GDM1 (cell line): ENCODE measurements at regions not wholly inside any gene's neighbourhood (a gene's known extent, or its start where the extent isn't known, plus 50 kb on each side); places are given as distances from the start of the nearest gene placed in this dataset.
"Not testable (repeated sequence)": the region's sequence is repeated elsewhere in the genome, so short reads cannot be mapped to it uniquely, and the experiment has no call there.

Experiments used
- DNase-seq: peaks from one replicate; lab custom pipeline; 2025; lab: John Stamatoyannopoulos, UW

DNA sequence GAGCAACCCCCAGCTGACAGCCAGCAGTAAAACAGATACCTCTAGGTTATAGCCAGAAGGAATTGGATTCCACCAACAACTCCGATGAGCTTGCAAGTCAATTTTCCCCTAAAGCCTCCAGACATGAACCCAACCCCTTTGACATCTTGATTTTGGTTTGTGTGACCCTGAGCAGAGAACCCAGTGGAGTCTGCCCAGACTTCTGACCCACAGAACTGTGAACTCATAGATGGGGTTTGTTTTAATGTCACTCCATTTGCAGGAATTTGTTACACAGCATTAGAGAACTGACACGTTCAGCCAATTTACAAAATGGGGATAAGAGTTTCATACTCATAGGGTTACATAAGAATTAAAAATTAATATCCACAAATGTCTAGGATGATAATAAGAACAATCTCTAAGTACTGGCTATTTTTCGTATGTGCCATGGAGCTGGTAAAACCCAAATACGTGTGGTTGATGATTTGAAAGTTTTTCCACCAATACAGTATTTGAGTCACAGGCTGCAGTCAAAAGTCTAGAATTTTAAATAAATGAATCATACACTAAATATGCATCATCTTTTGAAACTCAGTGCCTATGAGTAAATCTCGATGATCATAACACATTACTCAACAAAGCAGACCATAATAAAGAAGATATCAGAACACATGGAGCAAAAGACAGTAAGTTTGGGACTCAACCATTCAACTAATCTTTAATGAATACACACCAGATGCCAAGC lies 380.0 kb downstream of the ANAPC1 start:
- not testable (repeated sequence) for DNase-seq

- not testable (repeated sequence) for DNase-seq
Measured at GRCh38 chr2:111504571-111504942, 379.4 kb downstream of the ANAPC1 start.

DNA sequence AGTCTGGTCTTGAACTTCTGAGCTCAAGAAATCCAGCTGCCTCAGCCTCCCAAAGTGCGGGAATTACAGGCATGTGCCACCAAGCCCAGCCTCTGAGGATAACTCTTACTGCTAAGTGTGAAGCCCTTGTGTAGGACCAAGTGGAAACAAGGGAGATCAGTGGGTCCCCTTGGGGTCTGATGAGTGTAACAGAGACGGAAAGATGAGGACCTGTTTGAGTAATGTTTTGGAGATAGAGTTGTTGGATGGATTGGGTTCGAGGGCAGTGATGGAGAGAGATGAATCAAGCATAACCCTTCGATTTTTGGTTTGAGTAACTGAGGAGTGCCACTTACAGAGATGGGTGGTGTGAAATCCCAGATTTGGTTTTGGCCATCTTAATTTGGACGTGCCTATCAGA lies 378.7 kb downstream of the ANAPC1 start:
- DNase-seq: not testable (repeated sequence)

DNA sequence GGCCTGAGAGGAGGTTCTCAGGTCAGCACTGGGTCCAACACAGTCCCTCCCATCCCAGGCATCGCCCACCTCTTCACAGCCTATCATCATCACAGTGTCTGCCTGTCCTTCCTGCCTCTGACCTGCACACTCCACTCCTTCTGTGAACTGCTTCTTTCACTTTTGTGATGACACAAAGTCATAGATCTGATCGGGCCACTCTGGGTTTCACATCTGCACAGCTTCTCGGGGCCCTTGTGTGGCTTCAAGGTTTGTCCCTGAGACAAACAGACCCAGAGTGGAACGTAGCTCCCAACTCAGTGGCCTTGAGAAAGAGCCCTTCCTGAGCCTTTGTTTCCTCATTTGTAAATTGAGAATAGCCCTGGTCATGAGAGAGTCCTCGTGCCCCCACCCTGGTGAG lies 377.1 kb downstream of the ANAPC1 start:
- DNase-seq: not testable (repeated sequence)

DNA sequence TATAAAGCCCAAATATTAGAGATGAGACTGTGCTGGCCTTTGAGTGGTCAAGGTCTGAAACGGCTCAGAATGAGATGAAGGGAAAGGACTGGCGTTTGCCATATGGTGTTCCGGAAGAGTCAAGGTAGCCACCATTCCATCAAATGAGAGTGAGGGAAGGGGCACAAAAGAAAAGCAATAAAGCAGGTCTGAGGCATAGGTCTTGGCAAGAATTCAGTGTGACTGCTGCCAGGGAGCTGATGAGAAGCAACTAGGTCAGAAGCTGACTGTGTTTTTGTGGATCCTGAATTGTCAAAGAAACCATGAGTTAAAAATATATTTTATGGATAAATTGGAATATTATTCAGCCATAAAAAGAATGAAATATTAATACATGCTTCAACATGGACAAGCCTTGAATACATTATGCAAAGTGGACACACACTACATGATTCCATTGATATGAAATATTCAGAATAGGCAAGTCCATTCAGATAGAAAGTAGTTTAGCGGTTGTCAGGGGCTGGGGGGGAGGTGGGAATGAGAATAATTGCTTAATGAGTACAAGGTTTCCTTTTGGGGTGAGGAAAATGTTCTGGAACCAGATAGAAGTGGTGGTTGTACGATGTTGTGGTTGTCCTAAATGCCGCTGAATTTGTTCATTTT lies 374.6 kb downstream of the ANAPC1 start:
- DNase-seq: not testable (repeated sequence)

DNA sequence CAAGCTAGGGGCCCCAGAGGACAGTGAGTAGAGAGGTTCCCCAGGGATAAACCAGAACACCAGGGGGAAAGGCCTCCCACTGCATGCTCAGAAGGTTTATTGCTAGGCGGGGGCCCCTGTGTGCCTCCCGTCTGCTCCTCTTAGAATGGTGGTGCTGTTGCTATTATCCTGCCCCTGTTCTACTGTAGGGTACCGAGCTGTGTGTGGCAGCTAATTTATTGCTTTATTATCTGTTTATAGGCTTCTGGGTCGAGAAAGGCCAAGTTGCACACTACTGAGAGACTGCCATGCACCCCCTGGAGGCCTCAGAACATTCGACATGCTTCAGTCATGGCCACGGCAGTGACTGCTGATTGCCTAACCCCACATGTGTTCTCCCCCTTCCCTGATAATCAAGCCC lies 373.6 kb downstream of the ANAPC1 start:
- DNase-seq: not testable (repeated sequence)

- not testable (repeated sequence) for DNase-seq
Measured at GRCh38 chr2:111511062-111511461, 372.9 kb downstream of the ANAPC1 start.

DNA sequence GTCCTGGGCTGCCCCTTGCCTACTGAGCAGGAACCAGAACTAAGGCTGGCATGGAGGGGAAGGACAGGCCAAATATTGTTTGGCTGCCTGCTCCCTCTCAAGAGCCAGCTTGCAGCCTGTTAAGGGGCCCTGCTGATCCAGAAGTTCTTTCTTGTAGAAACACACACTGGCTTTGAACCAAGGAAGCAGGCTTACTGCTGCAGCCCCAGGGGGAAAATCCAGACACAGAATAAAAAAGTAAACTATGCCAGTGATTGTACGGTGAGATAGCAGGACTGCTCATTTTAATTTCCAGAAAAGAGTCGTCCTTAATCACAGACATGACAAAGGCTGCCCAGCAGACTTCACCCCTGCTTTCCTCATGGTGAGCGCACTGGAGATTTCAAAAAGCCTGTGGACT lies 371.6 kb downstream of the ANAPC1 start:
- DNase-seq: not testable (repeated sequence)

- DNase-seq: not testable (repeated sequence)
Measured at GRCh38 chr2:111514138-111514537, 369.9 kb downstream of the ANAPC1 start.

DNA sequence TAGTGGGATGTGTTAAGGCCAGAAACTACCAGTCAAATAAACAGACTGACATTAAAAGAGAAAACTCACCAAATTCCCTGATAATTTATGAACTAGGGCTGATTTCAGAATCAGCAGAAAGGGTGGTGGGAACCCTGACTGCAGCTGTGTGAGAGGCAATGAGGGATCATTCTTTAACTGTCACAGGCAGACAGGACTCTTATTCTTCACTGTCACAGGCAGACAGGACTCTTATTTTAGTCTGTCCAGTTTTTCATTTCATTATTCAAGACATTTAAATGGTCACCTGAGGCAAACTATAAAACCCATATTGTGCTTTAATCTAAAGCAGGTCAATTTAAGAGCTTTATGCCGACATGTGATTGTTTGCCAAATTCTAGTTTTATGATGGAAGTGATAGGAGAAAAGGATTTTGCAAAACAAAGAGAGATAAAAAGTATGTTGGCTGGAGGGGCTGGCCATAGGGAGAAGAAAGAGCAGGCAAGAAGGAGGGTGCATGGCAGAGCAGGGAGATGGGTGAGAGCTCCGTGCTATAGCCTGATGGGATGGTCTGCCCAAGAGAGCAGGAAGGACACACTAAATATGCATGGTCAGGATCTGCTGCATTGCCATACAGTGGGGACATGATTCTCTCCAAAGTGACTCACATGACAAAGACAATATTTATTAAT lies 366.8 kb downstream of the ANAPC1 start:
- not testable (repeated sequence) for DNase-seq

DNA sequence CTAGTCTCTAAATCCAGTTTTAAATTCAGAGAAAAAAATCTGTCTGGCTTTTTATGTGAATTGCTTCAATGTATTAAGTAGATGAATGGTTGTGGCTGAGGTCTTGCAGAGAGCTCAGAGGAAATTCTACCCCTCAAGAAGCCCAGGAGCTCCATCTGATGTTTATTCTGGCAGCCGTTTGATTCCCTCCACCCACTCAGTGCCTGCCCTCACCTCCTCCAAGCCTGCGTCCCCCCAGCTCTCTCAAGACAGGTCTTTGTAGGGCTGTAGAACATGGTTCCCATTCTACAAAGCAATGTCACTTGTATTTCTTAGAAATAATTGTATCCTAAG lies 366.3 kb downstream of the ANAPC1 start:
- DNase-seq: not testable (repeated sequence)

- DNase-seq: no peak
Measured at GRCh38 chr2:111519071-111519470, 364.9 kb downstream of the ANAPC1 start.

DNA sequence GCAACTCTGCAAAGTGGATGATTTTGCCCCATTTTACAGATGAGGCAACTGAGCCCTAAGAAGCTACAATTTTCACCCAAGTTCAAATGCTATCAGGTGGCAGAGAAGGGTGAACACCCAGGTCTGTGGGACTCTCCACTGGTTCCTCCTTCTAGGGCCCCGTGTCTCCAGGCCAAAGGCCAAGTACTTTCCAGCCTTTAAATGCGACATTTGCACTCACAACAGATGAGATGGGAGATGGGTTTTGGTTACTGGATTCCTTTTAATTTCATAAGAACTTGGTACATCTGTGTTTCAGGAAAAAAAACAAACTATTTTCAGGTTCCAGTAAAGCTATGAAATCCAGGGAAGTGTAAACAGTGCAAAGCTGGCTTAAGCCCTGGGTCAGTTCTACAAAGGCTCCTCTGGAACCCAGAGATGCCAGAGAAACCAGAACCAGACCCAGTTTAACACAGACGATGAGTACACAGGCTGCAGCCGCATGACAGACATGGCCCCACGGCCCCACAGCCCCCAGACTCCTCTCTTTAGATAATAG lies 361.7 kb downstream of the ANAPC1 start:
- no peak for DNase-seq

DNA sequence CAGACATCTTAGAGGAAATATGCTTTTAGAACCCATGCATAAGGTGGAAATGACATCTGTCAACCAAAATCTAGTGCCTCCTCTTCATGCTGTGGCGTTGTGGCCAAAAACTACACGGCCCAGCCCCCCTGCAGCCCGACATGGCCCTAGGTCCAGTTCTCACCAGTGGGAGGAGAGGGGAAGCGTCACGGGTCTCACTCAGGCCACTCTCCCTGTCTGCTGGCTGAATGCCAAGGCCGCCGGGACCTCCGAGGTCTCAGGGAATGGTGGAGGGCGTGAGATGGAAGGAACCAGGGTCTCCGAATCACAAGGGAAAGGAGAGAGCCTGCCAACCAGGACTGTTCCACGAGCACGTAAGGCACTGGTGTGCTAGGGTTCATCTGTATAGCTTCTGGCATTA lies 361.0 kb downstream of the ANAPC1 start:
- no peak for DNase-seq

GRCh38 chr2:111525026-111525425 lies 359.0 kb downstream of the ANAPC1 start:
- DNase-seq: not testable (repeated sequence)

DNA sequence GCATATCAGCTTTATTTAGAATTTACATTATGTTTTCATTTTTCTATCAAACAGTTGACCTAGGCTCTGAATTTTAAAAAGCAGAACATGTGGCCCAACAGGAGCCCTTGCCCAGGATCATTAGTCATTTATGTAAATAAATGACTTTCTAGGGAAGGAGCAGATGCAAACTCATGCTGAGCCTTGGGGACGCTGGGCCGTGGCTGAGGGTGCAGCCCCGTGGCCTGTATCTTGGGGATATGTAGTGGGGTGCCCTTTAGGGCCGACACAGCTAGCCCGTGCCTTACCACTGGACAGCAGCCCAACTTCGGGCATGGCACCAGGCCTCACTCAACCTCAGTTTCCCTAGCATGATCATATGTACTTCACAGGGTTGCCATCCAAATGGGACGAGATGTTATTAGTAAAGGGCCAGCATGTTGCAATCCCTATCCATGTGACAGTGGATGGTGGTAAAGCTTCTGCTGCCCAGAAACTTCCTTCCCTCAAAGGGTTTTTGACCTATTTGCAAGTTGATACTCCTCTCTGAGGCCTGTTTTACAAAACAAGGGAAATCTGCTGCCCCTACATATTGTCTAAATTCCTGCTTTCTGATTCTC lies 357.9 kb downstream of the ANAPC1 start:
- DNase-seq: not testable (repeated sequence)

GRCh38 chr2:111527707-111528400 lies 356.1 kb downstream of the ANAPC1 start:
- DNase-seq: not testable (repeated sequence)

DNA sequence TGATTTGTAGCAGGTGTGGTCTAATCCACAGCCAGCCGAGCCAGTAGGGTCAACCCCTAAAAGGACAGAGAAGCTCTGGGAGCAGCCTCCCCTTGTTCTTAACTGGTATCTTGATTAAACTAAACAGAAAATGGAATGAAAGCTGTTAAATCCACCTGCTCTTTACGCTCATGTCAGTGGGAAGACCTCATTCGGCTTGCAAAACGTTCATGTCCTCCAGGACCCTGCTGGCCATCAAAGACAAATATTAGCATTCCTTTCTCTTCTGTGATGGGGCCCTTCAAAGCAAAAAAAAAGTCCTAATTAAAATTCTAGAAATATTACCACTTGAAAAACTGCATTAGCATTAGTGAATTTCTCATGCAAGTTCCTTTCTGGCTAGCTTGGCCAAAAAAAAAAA lies 355.0 kb downstream of the ANAPC1 start:
- not testable (repeated sequence) for DNase-seq

DNA sequence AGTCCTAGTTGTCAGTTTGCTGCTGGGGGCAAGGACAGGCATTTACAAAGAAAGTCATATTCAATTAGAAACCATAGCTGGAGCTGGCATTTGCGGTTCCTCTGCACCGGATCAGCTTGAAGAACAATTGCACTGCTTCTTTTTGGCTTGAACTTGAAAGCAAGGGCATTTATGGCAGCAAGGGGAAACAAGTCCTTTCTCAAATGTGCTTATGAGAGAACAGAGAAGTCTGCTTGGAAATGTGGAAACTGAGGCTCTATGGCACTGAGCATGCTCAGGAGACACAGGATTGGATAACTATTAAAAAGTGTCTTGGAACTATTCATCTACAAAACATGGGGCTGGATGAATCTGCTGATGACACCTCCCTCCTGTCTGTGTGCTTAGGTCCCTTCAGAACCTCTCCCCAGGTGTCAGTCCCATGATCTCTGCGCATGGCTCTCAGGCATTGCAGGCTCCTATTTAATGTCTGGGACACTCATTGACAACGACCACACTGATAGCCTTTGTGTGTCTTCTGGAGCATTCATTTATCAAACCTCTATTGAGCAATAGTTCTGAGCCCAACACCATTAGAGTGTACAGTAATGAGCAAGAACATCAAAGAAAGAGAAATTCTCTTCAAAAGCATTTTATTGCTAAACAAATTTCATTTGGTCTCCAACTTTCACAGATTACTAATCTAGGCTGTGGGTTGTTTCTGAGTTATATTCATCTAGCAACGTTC lies 353.6 kb downstream of the ANAPC1 start:
- not testable (repeated sequence) for DNase-seq

- DNase-seq: not testable (repeated sequence)
Measured at GRCh38 chr2:111532682-111533556, 351.1 kb downstream of the ANAPC1 start.
